GM12872 (cell line): ENCODE measurements at regions not wholly inside any gene's neighbourhood (a gene's known extent, or its start where the extent isn't known, plus 50 kb on each side); places are given as distances from the start of the nearest gene placed in this dataset.

Experiments
- CTCF ChIP-seq: IDR thresholded peaks from 3 replicates; pipeline ENCODE4 v1.5.1; 2011; ENCODE audit warnings: low read depth, mild to moderate bottlenecking, low read length, moderate library complexity; ENCODE audit not compliant: insufficient read depth

DNA sequence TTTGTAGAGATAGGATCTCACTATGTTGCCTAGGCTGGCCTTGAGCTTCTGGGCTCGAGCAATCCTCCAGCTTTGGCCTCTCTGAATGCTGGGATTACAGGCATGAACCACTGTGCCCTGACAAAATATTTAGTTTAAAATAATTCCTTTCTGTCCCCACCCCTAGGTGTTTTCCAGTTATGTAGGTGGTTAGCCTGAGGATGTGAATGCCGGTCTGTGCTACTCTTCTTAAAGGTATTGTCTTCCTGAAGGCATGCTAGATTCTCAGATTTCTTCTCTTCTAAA, 56.7 kb upstream of the BASP1 start:
- TF ChIP-seq CTCF, result no peak

GRCh38 chr5:17161662-17162061, 55.8 kb upstream of the BASP1 start:
- no peak for TF ChIP-seq CTCF

DNA sequence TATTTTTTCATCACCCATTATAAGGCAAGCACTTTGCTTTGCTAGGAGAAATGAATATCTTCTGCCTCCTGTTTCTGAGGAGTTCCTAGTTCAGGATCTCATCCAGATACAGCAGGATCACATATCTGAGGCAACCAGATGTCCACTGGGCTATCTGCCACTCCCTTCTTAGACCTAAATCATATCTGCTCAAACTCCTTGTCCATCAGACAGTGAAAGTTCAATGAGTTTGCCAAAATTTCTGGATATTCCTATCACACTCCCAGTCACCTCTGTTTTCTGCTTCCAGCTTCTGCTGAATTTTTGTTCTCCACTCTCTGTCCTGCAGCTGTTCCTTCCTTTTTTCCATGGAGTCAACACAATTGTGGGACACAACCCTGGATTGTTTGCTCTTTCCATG, 54.2 kb upstream of the BASP1 start:
- TF ChIP-seq CTCF, result no peak

- TF ChIP-seq CTCF, result no peak
Measured at GRCh38 chr5:17167171-17167891, 50.1 kb upstream of the BASP1 start.
